Bronchial epithelial cell (primary cell): ENCODE measurements at regions not wholly inside any gene's neighbourhood (a gene's known extent, or its start where the extent isn't known, plus 50 kb on each side); places are given as distances from the start of the nearest gene placed in this dataset.

Experiments
- DNase-seq: peaks from one replicate; pipeline ENCODE4 v3.0.0-alpha.2; 2010; ENCODE audit warnings: low read depth
- FAIRE-seq: peaks from 2 replicates; lab custom pipeline; 2011; peaks lifted over from hg19 to GRCh38; lab: Jason Lieb, UNC
- H3K27me3 ChIP-seq: 2 replicates; pipeline ENCODE4 v1.5.1; 2011; ENCODE audit warnings: low read length; ENCODE audit not compliant: control insufficient read depth, insufficient read depth
- H3K36me3 ChIP-seq: 2 replicates; pipeline ENCODE4 v1.5.1; 2011; ENCODE audit warnings: low read length; ENCODE audit not compliant: control insufficient read depth, insufficient read depth
- H3K4me3 ChIP-seq: 2 replicates; pipeline ENCODE4 v1.5.1; 2011; ENCODE audit warnings: mild to moderate bottlenecking, low read depth, low read length, control low read depth
- CTCF ChIP-seq: IDR thresholded peaks from 2 replicates; pipeline ENCODE4 v1.5.1; 2011; ENCODE audit warnings: mild to moderate bottlenecking, moderate library complexity, low read length, control low read depth, inconsistent platforms; ENCODE audit not compliant: insufficient read depth, severe bottlenecking

- H3K27me3 ChIP-seq = no peaks in the 10 kb centered on the region
- no peak for TF ChIP-seq CTCF
- no peak for DNase-seq
- no peak overlapping the region for H3K4me3 ChIP-seq
- H3K36me3 ChIP-seq = no peaks in the 10 kb centered on the region
- FAIRE-seq = no peak
These were observed 52.4 kb upstream of the EPHA4 start for GRCh38 chr2:221624475-221624874.
